Retinal pigment epithelial cell (primary cell): ENCODE measurements at regions not wholly inside any gene's neighbourhood (a gene's known extent, or its start where the extent isn't known, plus 50 kb on each side); places are given as distances from the start of the nearest gene placed in this dataset.

Source experiments
- DNase-seq: peaks from one replicate; pipeline ENCODE4 v3.0.0-alpha.2; 2010; ENCODE audit warnings: low read depth
- H3K4me3 ChIP-seq: 2 replicates; pipeline ENCODE4 v1.5.1; 2011; ENCODE audit warnings: mild to moderate bottlenecking, low read length, control low read depth, moderate library complexity
- CTCF ChIP-seq: conservative IDR thresholded peaks from 2 replicates; pipeline ENCODE4 v1.5.1; 2011; ENCODE audit warnings: low read depth, low read length, control low read depth, inconsistent platforms

DNA sequence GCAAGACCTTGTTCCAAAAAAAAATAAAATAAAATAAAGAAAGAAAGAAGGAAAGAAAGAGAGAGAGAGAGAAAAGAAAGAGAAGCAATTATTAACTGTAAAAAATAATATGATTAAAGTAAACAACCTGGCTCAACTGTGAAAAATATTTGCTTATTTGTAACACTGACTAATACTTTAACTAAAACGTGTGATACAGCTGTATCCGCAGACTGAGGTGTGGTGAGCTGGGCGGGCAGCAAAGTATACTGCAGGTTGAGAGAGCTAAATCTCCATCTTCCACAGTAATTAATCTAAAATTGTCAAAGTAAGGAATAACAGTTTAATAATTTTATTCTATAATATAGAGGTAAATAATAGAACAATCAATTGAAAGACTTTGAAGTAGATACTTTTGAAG lies 145.5 kb upstream of the FAM241A start:
- no peak for DNase-seq
- TF ChIP-seq CTCF = no peak

GRCh38 chr4:112001041-112001440 lies 144.2 kb upstream of the FAM241A start:
- no peak for DNase-seq
- no peak overlapping the region for H3K4me3 ChIP-seq
- no peak for TF ChIP-seq CTCF

More for the DNA sequence above, 145.5 kb upstream of the FAM241A start:
- no peak overlapping the region for H3K4me3 ChIP-seq

- no peak overlapping the region for H3K4me3 ChIP-seq
- no peak for DNase-seq
- no peak for TF ChIP-seq CTCF
Measured at GRCh38 chr4:112002248-112002661, 143.0 kb upstream of the FAM241A start.

DNA sequence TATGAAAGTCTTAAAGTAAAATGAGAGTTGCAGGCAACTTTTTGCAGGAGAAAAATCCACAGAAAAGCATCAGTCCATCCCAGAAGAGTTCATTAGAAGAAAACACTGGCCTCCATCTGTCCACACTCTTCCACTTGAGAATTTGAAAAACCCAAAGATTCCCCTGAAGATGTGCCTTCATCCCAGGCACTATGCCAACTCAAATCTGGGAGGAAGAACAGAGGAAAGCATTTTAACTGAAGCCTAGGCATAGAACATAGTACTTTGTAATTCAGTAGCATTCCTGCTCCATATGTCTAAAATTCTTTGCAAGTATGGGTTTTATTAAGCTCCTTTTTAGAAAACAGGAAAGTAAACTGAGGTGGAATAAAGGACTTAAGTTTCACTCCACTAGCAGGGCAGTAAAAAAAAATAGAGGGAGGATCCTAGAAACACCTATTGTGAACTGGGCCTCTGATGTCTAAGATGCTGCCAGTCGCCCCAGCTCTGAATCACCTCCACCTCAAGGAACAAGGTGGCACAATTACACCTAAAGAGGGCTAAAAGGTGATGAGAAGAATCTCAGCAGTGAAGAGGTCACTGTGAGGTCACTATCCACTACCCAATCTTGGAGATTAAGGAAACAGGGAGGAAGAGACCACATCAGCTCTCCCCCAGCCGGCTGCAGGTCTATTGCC lies 141.9 kb upstream of the FAM241A start:
- no peak for TF ChIP-seq CTCF
- DNase-seq = no peak

DNA sequence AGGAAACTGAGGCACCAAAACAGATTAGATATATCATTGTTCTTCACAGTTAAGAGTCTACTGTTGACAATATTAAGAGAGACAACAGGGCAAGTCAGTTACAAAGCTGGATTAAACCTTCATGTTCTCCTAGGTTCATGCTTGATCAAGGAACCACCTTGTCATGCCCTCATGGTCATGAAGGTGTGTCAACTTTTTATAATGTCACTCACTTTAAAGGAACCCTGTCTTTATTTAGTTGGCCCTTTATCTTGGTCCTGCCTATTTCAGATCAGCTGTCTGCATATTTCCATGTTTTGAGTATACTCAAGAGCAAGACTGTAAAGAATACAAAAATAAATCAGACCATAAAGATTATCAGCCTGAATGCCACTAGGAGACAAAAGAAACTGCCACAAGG lies 140.2 kb upstream of the FAM241A start:
- no peak for DNase-seq
- no peak for TF ChIP-seq CTCF

More for the DNA sequence above, 141.9 kb upstream of the FAM241A start:
- H3K4me3 ChIP-seq = no peak overlapping the region

GRCh38 chr4:112007391-112007790 lies 137.9 kb upstream of the FAM241A start:
- no peak for TF ChIP-seq CTCF
- no peak overlapping the region for H3K4me3 ChIP-seq
- DNase-seq = peak; percentile 39

More for the DNA sequence above, 140.2 kb upstream of the FAM241A start:
- H3K4me3 ChIP-seq = no peak overlapping the region

DNA sequence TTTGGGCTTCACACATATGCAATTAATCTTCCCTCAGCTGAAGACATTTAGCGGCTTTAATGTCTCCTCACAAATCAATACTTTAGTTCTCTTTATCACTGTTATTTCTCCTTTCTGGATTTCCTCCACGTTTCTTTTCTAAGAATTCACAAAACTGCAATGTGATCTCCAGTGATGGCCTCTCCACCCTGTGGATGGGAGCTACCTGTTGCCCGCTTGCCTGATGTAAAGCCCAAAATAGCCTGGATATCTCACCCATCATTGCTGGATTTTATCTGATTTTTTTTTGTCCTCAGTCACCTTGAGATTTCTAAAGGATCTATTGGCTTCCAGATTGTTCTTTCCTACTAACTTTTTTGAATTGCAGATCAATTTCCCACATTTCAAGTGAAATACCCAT lies 129.3 kb upstream of the FAM241A start:
- no peak for TF ChIP-seq CTCF

More for the DNA sequence above, 129.3 kb upstream of the FAM241A start:
- no peak overlapping the region for H3K4me3 ChIP-seq
- DNase-seq = no peak
